Uterus (tissue), 2 donors: ENCODE measurements at regions not wholly inside any gene's neighbourhood (a gene's known extent, or its start where the extent isn't known, plus 50 kb on each side); places are given as distances from the start of the nearest gene placed in this dataset.

Source experiments
- POLR2A ChIP-seq, 2 donors: fragments of 450-650 bp; IDR thresholded peaks; one replicate each; pipeline ENCODE4 v1.6.1; 2016; ENCODE audit warnings: antibody characterized with exemption in 2 of 2, mild to moderate bottlenecking in 1 of 2, moderate library complexity in 1 of 2
- TF ChIP-seq, protein P1 (sequence below), 4 experiments: fragments of 200-600 bp in 2 of 4; fragments of 450-650 bp in 2 of 4; sonication (generic) in 2 of 4; IDR thresholded peaks; one replicate each; pipeline ENCODE4 v1.5.1; 2016 to 2019; ENCODE audit warnings: antibody characterized with exemption in 4 of 4, mild to moderate bottlenecking in 2 of 4, moderate library complexity in 1 of 4

GRCh38 chr10:28761084-28761846, 83.9 kb downstream of the BAMBI start:
- TF ChIP-seq, protein P1, sequence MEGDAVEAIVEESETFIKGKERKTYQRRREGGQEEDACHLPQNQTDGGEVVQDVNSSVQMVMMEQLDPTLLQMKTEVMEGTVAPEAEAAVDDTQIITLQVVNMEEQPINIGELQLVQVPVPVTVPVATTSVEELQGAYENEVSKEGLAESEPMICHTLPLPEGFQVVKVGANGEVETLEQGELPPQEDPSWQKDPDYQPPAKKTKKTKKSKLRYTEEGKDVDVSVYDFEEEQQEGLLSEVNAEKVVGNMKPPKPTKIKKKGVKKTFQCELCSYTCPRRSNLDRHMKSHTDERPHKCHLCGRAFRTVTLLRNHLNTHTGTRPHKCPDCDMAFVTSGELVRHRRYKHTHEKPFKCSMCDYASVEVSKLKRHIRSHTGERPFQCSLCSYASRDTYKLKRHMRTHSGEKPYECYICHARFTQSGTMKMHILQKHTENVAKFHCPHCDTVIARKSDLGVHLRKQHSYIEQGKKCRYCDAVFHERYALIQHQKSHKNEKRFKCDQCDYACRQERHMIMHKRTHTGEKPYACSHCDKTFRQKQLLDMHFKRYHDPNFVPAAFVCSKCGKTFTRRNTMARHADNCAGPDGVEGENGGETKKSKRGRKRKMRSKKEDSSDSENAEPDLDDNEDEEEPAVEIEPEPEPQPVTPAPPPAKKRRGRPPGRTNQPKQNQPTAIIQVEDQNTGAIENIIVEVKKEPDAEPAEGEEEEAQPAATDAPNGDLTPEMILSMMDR (IDR thresholded peaks at IDR 0.05) = no peak
- TF ChIP-seq POLR2A (IDR thresholded peaks at IDR 0.05) = no peak
